Mesodermal cell (in vitro differentiated cells): ENCODE measurements at regions not wholly inside any gene's neighbourhood (a gene's known extent, or its start where the extent isn't known, plus 50 kb on each side); places are given as distances from the start of the nearest gene placed in this dataset.

Source experiments
- H3K27ac ChIP-seq: 2 replicates; pipeline ENCODE4 v1.7.0; 2013; ENCODE audit warnings: mild to moderate bottlenecking, low read depth, low read length, moderate library complexity; ENCODE audit not compliant: severe bottlenecking
- H3K36me3 ChIP-seq: 2 replicates; pipeline ENCODE4 v1.7.1; 2013; ENCODE audit warnings: mild to moderate bottlenecking, low read length, moderate library complexity; ENCODE audit not compliant: control insufficient read depth, insufficient read depth
- H3K4me1 ChIP-seq: one replicate; pipeline ENCODE4 v1.7.1; 2013; ENCODE audit warnings: mild to moderate bottlenecking, low read length; ENCODE audit not compliant: insufficient read depth, control insufficient read depth, poor library complexity, severe bottlenecking
- H3K4me3 ChIP-seq: 2 replicates; pipeline ENCODE4 v1.7.0; 2013; ENCODE audit warnings: low read length, control low read depth, mild to moderate bottlenecking; ENCODE audit not compliant: insufficient read depth, poor library complexity, severe bottlenecking; ENCODE audit errors: extremely low read depth
- H3K9me3 ChIP-seq: 2 replicates; pipeline ENCODE4 v1.7.1; 2013; ENCODE audit warnings: mild to moderate bottlenecking, low read length, moderate library complexity; ENCODE audit not compliant: control insufficient read depth
- WGBS, 2 experiments: methylation state at CpG; one replicate each; pipeline ENCODE4 v1.1.5; 2013; ENCODE audit warnings: missing lambda C conversion rate in 2 of 2; ENCODE audit not compliant: insufficient coverage in 2 of 2; 5-methylcytosine and 5-hydroxymethylcytosine counted together

DNA sequence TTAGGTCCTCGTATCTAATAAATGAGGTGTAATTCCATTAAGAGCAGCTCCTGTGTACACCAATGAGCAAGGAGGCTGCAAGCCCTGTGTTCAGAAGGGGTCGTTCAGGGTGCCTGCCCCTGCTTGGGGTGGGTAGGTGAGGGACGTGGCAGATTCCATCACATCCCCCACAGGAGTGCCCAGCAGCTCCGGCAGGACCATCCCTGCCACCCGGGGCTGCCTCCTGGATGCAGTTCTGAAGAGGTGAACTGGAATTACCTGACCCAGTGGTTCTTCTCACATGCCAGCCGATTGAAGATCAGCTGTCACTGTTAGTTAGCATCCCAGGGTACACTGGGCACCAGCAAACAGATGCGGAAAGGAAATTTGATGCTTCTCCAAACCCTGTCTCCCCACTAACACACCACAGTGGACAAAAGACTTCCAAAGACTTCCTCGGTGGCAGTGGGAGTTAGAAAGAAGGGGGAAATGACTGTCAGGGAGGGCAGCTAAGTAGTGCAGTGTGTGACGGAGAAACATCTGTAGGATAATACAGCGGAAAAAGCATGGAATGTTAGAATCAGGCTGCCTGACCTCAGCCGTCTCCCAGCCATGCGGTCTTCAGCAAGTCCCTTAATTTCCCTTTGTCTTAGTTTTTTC lies 313.6 kb upstream of the ZMIZ1 start:
- no peak overlapping the region for H3K4me3 ChIP-seq
- no peaks in the 10 kb centered on the region for H3K9me3 ChIP-seq
- peak overlapping the region; percentile 26 for H3K27ac ChIP-seq
- 75 to 79% methylated on average over 5 to 6 of the region's 12 CpGs for WGBS, 2 experiments
- H3K36me3 ChIP-seq: no peaks in the 10 kb centered on the region
- H3K4me1 ChIP-seq: peaks cover 35% of the 10 kb centered on the region

DNA sequence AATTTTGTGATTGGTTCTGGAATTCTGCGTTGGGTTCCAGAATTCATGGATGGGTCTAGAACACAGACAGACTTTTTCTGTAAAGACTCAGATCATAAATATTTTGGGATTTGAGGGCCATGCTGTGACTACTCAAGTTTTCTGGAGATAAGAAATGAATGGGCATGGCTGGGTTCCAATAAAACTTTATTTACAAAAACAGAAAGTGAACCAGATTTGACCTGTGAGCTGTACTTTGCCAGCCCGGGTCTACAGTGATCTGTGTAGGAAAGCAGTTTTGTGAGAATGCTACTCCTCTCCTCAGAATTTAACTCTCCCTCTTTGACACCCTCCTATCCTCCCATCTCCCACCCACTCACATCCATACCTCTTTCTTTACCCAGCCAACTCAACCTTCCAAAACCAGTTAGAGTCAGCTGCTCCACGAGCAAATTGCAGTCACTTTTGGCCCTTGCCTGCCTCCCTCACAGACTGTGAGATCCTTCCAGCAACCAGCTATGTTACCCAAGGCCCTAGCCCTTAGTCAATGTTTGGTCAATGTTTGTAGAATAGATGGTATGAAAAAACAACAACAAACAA lies 312.8 kb upstream of the ZMIZ1 start:
- no peak overlapping the region for H3K27ac ChIP-seq
- no peaks in the 10 kb centered on the region for H3K36me3 ChIP-seq
- H3K4me3 ChIP-seq: no peak overlapping the region
- H3K4me1 ChIP-seq: peaks cover 35% of the 10 kb centered on the region
- no peaks in the 10 kb centered on the region for H3K9me3 ChIP-seq
- 91 to 100% methylated on average over 3 of the region's 3 CpGs for whole genome bisulfite sequencing, 2 experiments

DNA sequence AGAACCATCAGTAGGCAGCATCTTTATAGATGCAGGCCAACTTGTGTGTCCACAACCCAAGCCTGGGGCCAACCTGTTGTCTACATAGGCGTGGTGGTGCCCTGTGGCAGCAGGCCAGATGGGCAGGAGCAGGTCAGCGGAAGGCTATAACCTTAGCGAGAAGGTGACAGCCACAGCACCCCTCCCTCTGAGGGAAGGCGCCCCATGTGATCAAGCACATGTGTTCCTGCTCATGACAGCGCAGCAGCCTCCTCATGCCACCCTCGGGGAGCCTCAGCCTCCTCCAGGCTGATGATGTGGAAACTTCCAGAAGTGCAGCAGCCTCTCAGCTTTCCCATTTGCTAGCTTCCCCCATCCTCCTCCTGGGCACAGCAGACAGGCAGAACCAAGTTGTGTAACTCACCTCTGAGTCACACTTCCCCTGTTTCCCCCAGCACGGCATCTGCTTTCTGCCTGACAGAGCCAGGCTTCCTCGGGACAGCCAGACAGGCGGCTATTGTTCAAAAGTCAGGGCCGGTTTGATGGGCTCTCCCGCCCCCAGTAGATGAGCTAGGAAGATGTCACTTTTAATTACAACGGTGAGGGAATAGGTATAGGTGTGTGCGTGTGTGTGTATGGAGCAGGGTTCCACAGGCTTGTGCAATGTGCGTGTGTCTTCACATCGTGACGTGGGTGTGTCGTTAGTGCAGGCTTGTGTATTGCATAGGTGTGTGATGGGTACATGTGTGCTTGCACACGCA lies 312.0 kb upstream of the ZMIZ1 start:
- Histone ChIP-seq H3K9me3 (no peaks in the 10 kb centered on the region), H3K27ac (peak overlapping the region; percentile 95), H3K4me1 (peaks cover 35% of the 10 kb centered on the region), H3K4me3 (no peak overlapping the region), H3K36me3 (no peaks in the 10 kb centered on the region)
- WGBS, 2 experiments: 59 to 76% methylated on average over 14 to 18 of the region's 18 CpGs

DNA sequence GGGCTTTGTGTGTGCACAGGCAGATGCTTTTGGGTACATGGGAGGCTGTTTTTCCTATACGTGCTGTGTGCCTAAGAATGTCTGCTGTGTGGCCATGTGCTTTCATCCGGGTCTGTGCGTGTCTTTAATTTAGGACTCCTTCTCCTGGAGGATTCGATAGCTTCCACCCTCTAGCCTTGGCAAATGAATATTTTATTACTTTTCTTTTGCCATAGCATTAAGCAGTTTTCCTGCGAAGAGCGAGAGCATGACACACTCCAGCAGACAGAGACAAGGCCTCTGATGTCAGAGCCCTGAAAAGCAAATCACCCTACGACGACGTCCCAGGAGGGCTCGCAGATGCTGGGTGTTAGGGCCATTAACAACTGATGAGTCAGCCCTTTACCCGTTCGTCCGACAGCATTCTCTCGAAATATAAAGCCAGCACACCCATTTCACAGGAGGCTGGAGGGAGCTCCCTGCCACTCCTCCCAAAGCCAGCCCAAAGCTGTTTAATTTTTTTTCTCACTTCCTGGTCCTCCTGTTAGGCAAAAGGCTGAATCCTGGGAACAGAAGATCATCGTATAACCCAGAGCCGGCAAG lies 311.3 kb upstream of the ZMIZ1 start:
- no peaks in the 10 kb centered on the region for H3K36me3 ChIP-seq
- peak overlapping the region; percentile 95 for H3K27ac ChIP-seq
- WGBS, 2 experiments: 52 to 53% methylated on average over 13 to 16 of the region's 16 CpGs
- peaks cover 35% of the 10 kb centered on the region for H3K4me1 ChIP-seq
- no peaks in the 10 kb centered on the region for H3K9me3 ChIP-seq
- no peak overlapping the region for H3K4me3 ChIP-seq

DNA sequence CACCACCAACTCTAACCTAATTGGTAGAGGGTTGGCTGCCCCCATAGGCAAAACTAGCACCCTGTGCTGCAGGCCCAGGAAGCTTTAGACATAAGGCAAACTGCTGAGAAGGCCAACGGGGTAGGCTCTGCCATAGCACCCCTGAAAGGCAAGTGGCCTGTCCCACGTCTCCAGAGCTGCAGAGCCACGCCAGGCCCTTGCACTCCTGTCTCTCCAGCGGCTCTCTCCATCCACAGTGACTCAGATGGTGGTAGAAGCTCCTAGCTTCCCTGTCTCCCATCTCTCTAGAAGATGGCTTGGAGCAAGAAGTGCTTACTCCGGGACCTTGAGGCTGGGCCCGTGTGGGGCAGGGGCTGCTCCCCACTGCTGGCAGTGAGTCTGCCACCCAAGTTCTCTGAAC lies 310.6 kb upstream of the ZMIZ1 start:
- Histone ChIP-seq H3K27ac (peak overlapping the region; percentile 95), H3K9me3 (no peaks in the 10 kb centered on the region), H3K4me3 (no peak overlapping the region), H3K36me3 (no peaks in the 10 kb centered on the region), H3K4me1 (peaks cover 33% of the 10 kb centered on the region)
- WGBS, 2 experiments: 97% methylated on average over 6 of the region's 6 CpGs

DNA sequence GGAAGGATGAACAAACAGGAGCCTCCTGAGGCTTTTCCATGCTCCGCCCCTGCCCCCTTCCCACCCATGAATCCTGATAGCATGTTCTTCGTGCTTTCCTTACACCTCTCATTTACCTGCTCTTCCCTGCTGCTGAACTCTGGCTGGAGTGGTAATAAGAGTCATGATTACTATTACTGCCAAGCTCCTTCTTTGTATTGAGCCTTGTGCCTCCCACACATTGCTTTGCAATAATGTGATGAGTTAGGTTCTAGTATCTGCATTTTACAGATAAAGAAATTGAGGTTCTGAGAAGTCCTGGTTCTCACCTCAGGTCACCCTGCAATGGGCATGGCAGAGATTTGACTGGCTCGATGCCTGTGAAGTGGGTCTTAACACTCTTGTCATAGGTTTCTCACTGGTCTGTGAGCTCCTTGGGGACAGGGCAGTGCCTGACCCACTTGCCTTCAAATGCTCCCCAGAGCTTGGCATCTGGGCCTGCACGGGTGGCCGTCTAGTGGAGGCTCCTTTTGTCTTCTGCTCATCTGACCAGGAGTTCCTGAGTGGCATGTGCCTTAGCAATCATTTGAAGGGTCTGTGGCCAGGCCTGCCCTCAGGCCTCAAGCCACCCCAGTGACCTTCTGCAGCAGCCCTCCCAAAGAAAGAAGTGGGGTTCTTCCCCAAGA lies 309.2 kb upstream of the ZMIZ1 start:
- H3K4me3 ChIP-seq: no peak overlapping the region
- WGBS, 2 experiments: 91 to 92% methylated on average over 3 of the region's 5 CpGs
- no peak overlapping the region for H3K27ac ChIP-seq
- no peaks in the 10 kb centered on the region for H3K36me3 ChIP-seq
- H3K9me3 ChIP-seq: no peaks in the 10 kb centered on the region
- peaks cover 38% of the 10 kb centered on the region for H3K4me1 ChIP-seq

DNA sequence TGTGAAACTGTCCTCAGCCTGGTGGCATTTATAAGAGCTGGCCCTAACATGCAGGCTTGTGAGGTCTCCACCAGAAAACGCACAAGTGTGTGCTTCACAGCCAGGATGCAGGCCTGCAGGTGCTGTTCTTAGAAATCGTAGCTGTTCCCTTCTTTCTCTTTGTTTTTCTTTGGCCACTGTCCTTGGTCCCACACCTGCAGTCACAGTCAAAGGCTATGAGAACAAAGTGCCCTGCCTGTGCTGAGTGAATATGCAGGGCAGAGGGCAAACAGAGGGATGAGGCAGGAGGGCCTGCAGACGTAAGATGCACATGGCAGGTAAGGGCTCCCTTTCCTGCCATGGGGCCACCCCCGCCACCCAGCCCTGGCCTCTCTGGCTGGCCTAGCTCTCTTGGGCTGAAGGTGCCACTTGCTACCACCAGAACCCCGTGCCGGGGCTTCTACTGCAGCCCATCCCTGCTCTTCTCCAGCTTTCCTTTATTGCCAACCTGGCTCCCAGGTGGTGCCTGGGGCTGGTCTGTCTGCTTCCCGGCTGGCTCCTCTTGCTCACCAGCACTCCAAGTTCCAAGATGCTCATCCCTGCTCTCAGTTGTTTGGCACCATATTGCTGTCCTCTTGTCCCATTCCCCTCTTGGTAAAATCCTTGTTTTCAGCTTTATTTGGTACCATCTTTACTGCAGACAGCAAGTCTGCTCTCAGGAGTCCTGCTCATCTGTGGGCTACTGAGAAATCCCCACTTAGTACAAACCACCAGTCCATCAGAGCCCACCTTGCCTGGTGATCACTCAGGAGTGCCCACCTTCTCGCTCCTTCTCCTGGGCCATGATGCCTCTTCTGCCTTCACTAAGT lies 308.1 kb upstream of the ZMIZ1 start:
- Histone ChIP-seq H3K4me1 (peaks cover 27% of the 10 kb centered on the region), H3K27ac (no peak overlapping the region), H3K36me3 (no peaks in the 10 kb centered on the region), H3K9me3 (no peaks in the 10 kb centered on the region), H3K4me3 (no peak overlapping the region)
- 91 to 94% methylated on average over 7 to 8 of the region's 8 CpGs for WGBS, 2 experiments

DNA sequence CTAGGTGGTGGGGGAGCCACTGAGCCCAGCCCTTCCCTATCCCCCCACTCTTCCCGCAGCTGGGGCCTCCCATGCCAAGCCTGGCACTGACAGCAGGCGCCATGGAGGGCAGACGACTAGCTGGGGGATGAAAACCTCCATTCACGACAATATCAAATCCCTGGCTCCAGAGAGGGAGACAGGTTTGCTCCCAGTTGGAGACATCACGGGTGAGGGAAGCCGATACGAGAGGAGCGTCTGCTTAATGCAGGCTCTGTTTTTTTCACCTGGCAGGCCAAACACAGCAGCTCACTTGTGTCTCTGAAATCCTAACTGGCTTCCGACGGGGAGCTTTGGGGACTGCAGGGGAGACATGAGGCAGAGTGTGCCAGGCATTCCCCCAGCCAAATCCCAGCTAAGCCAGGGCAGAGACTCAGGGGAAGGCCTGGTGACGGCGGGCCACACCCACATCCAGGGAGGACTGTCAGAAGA lies 307.4 kb upstream of the ZMIZ1 start:
- H3K4me1 ChIP-seq: peaks cover 27% of the 10 kb centered on the region
- H3K36me3 ChIP-seq: no peaks in the 10 kb centered on the region
- H3K4me3 ChIP-seq: no peak overlapping the region
- H3K27ac ChIP-seq: no peak overlapping the region
- H3K9me3 ChIP-seq: no peaks in the 10 kb centered on the region
- 93 to 100% methylated on average over 9 to 12 of the region's 12 CpGs for WGBS, 2 experiments

DNA sequence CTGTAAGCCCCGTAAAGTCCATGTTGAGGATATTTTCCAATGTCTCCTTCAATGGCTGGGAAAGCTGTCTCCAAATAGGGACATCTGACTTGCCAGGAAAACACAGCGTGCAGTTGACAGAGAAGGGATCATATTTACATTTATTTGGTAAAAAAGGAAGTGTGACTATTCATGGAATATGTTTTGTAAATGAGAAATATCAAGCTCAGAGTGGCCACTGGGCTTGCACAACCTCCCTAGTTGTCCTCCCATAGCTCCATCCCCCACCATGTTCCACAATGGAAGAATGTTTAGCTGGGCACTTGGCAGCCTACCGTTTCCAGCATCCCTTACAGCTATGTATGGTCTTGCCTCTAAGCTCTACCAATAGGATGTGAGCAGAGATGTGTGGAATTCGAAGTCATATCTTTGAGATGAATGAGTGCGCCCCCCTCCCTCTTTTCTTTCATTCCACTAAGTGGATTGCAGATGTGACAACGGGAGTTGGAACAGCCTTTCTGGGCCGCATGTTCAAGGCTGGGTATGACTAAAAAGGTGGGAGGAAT lies 306.6 kb upstream of the ZMIZ1 start:
- 100% methylated on average over 2 of the region's 7 CpGs for WGBS, 2 experiments
- Histone ChIP-seq H3K27ac (no peak overlapping the region), H3K36me3 (no peaks in the 10 kb centered on the region), H3K4me1 (peaks cover 22% of the 10 kb centered on the region), H3K9me3 (no peaks in the 10 kb centered on the region), H3K4me3 (no peak overlapping the region)
